ENCODE measurements at regions not wholly inside any gene's neighbourhood (a gene's known extent, or its start where the extent isn't known, plus 50 kb on each side); places are given as distances from the start of the nearest gene placed in this dataset.
A peak's percentile ranks its signal among the peaks of the same experiment; 100 is the strongest.

DNA sequence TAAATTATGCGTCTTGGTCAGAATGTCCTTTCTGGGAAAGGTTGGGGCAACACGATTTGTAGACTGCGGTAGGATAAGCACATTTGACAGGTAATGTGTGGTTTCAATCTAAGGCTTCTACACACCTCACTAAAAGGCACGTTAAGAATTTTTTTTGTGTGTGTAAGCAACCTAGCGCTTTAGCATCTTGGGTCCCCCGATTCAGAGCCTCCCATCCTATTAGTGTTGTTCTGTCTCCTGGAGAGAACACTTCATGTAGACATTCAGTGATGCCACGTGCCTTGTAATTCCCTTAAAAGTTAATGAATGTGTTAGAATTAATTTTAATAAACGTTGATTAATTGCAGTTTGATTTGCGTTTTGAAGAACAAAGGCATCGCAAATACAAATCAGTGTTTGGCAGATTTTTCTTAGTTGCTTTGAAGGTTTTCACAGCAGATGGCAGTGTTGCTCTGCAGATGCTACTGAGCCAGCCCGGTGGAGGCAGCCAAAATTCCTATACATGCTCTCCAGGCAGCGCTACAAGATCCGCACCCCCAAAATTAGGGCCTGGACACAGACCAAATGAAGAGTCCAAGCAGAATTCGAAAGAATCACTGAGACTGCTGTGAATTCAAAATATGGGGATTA lies 63.5 kb downstream of the OTOL1 start:
- H2AFZ ChIP-seq (ENCODE audit: low read depth, low read length): no peak overlapping the region
- intact Hi-C loops (cut with micrococcal nuclease) (no loop called here), in situ Hi-C loops (cut with MboI) (no loop called here)
- no peak overlapping the region for H3K4me3 ChIP-seq
- no peaks in the 10 kb centered on the region for H3K9me3 ChIP-seq (replicated peaks; ENCODE audit: control insufficient read depth, insufficient read depth, low read depth, low read length)
- no peaks in the 10 kb centered on the region for H3K79me2 ChIP-seq (ENCODE audit: control insufficient read depth, insufficient read depth, low read length)
- H4K20me1 ChIP-seq (replicated peaks; ENCODE audit: control insufficient read depth, insufficient read depth, low read length): no peaks in the 10 kb centered on the region
- H3K9ac ChIP-seq (ENCODE audit: insufficient read depth in 1 of 2, low read depth in 2 of 2, low read length in 2 of 2): no peak overlapping the region
- DNase-seq (ENCODE audit: extremely low read depth in 1 of 4, low spot score in 3 of 4): peak in 2 of 4 experiments; percentile 8 to 15
- POLR2A ChIA-PET: no interaction called here
- H3K4me2 ChIP-seq (ENCODE audit: insufficient read depth, low read length): no peak overlapping the region
- FAIRE-seq: no peak
- ATAC-seq: no peak
- H3K27ac ChIP-seq (ENCODE audit: extremely low read depth, low read depth, low read length): no peak overlapping the region
- no peaks in the 10 kb centered on the region for H3K9me1 ChIP-seq (ENCODE audit: control insufficient read depth, insufficient read depth, low read length)
- H3K27me3 ChIP-seq (ENCODE audit: control insufficient read depth in 2 of 2, insufficient read depth in 2 of 2, low read length in 2 of 2): no peaks in the 10 kb centered on the region
- TF ChIP-seq HOXB6 (CRISPR knock-in tag; IDR thresholded peaks at IDR 0.05; ENCODE audit: borderline replicate concordance) (no peak), RAD21 (CRISPR knock-in tag; conservative IDR thresholded peaks at IDR 0.05 in 1 of 2, IDR thresholded peaks at IDR 0.05 in 1 of 2) (peak; percentile 46 to 55), CTCF (IDR thresholded peaks at IDR 0.05 in 2 of 3, conservative IDR thresholded peaks at IDR 0.05 in 1 of 3; ENCODE audit: insufficient read depth in 2 of 3, low read depth in 1 of 3, low read length in 3 of 3) (peak in 2 of 3 experiments; percentile 14 to 44; a peak in 2 of 6 replicates)
- no TSS peak for BruUV-seq (replicated peaks)
- CTCF ChIA-PET (ENCODE audit: low intra/inter-chr PET ratio): no interaction called here
- 2% methylated on average over 14 of the region's 14 CpGs for WGBS (ENCODE audit: insufficient coverage, low coverage, missing lambda C conversion rate)
- no peaks in the 10 kb centered on the region for H3K4me1 ChIP-seq (replicated peaks in 1 of 2; ENCODE audit: control insufficient read depth in 2 of 2, insufficient read depth in 2 of 2, low read length in 2 of 2)
- H3K36me3 ChIP-seq (ENCODE audit: control insufficient read depth, insufficient read depth, low read length): no peaks in the 10 kb centered on the region
